ENCODE measurements at regions not wholly inside any gene's neighbourhood (a gene's known extent, or its start where the extent isn't known, plus 50 kb on each side); places are given as distances from the start of the nearest gene placed in this dataset.

DNA sequence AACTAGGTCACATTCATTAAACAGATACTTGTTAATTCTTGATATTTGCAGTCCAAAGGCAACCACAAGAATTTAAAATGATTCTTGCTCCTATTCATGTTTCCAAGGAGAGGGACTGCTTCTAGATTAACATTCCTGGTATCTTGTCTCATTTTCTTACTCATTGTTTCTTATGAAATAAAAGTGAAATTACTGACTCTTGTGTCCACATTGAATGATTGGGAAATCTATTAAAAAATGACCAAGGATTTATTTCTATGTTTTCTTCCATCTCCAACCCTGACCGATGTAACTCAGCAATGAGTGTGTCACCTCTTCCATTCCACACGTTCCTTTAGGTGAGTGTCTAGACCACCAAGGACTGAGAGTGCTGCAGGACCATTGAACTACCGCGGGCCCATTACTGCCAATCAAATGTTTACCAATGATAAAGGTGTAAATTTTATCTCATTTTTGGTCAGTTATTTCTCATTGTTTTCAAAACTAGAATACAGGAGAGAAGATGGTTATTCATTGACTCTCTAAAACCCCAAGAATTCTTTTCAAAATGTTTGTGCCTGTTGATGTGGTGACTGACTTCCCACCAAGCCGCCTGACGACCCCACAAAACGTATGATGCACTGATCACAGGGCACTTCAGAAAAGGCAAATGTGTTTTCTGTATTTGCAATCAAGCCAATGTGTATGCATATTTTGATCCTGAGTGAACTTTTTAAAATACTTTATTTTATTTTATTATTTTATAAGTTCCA is 414.6 kb upstream of the PTBP2 start:
- DNase-seq, result no peak
- TF ChIP-seq, protein P1, sequence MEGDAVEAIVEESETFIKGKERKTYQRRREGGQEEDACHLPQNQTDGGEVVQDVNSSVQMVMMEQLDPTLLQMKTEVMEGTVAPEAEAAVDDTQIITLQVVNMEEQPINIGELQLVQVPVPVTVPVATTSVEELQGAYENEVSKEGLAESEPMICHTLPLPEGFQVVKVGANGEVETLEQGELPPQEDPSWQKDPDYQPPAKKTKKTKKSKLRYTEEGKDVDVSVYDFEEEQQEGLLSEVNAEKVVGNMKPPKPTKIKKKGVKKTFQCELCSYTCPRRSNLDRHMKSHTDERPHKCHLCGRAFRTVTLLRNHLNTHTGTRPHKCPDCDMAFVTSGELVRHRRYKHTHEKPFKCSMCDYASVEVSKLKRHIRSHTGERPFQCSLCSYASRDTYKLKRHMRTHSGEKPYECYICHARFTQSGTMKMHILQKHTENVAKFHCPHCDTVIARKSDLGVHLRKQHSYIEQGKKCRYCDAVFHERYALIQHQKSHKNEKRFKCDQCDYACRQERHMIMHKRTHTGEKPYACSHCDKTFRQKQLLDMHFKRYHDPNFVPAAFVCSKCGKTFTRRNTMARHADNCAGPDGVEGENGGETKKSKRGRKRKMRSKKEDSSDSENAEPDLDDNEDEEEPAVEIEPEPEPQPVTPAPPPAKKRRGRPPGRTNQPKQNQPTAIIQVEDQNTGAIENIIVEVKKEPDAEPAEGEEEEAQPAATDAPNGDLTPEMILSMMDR (IDR thresholded peaks at IDR 0.05), result no peak
- no peak for TF ChIP-seq POLR2A (IDR thresholded peaks at IDR 0.05)
- Histone ChIP-seq H3K4me1 (no peaks in the 10 kb centered on the region), H3K27me3 (no peaks in the 10 kb centered on the region), H3K36me3 (no peaks in the 10 kb centered on the region), H3K27ac (no peak overlapping the region), H3K4me3 (replicated peaks in 1 of 3) (no peak overlapping the region), H3K9me3 (no peaks in the 10 kb centered on the region)
- 86 to 91% methylated on average over 7 of the region's 7 CpGs for WGBS, 2 donors
- intact Hi-C loops (cut with DNase I), result no loop called here

DNA sequence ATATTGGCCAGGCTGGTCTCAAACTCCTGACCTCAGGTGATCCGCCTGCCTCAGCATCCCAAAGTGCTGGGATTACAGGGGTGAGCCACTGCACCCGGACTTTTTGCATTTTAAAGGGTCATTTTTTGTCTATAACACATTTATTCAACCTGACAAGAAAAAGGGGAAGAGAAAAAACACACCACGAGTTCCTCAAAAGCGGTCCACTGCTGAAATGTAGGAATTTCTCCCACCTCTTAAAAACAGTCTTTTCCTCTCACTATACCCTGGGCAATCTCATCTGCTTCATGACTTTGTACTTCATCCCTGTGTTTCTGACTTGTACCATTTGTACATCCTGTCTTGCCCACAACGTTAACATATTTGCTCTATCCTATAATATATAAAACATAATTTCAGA is 413.3 kb upstream of the PTBP2 start:
- intact Hi-C loops (cut with DNase I), result no loop called here
- DNase-seq, result no peak
- no peaks in the 10 kb centered on the region for H3K27me3 ChIP-seq
- TF ChIP-seq, protein P1 (IDR thresholded peaks at IDR 0.05), result no peak
- no peak for TF ChIP-seq POLR2A (IDR thresholded peaks at IDR 0.05)
- no peaks in the 10 kb centered on the region for H3K36me3 ChIP-seq
- H3K4me3 ChIP-seq (replicated peaks in 1 of 3), result no peak overlapping the region
- H3K9me3 ChIP-seq, result no peaks in the 10 kb centered on the region
- no peaks in the 10 kb centered on the region for H3K4me1 ChIP-seq
- whole genome bisulfite sequencing, 2 donors, result 82 to 90% methylated on average over 5 of the region's 5 CpGs
- no peak overlapping the region for H3K27ac ChIP-seq

DNA sequence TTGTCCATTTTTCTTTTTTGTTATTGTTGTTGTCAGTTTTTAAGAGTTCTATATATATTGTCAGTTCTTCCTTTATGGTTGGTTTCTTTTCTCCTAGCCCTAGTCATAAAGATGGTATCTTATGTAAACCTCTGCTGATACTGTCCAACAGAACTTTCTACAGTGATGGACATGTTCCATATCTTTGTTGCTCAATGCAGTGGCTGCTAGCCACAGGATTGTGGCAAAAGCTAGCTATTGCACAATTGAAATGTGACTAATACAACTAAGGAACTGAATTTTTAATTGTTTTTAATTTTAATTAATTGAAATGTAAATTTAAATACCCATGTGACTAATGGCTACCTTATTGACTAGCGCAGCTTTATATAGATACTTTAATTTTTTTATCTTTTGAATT is 411.8 kb upstream of the PTBP2 start:
- Histone ChIP-seq H3K36me3 (no peaks in the 10 kb centered on the region), H3K27me3 (no peaks in the 10 kb centered on the region), H3K9me3 (no peaks in the 10 kb centered on the region), H3K27ac (no peak overlapping the region), H3K4me1 (no peaks in the 10 kb centered on the region), H3K4me3 (replicated peaks in 1 of 3) (no peak overlapping the region)
- 89 to 95% methylated on average over 1 of the region's 1 CpG for WGBS, 2 donors
- intact Hi-C loops (cut with DNase I), result no loop called here
- no peak for DNase-seq
- TF ChIP-seq POLR2A (IDR thresholded peaks at IDR 0.05), result no peak
- TF ChIP-seq, protein P1 (IDR thresholded peaks at IDR 0.05), result no peak

DNA sequence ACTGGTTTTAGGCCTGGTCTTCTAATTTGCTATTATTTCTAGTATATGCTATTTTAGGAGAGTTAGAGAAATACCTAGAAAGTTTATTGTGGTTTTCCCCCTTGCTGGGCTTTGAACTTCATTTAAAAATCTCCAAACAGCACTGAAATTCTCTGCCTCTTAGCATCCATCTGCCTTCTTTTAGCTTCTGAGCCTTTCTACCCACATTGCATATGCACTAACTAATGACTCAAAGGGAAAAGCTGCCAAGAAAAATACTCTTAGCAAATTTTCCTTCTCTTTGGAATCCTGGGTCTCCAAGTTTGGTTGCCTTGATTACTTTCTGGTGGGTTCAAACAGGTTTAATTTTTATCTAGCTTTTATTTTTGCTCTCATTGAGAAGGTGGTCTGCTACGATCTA is 408.4 kb upstream of the PTBP2 start:
- no peaks in the 10 kb centered on the region for H3K4me1 ChIP-seq
- intact Hi-C loops (cut with DNase I), result no loop called here
- H3K9me3 ChIP-seq, result no peaks in the 10 kb centered on the region
- no peak for DNase-seq
- no peak overlapping the region for H3K27ac ChIP-seq
- 92 to 93% methylated on average over 1 of the region's 1 CpG for WGBS, 2 donors
- H3K27me3 ChIP-seq, result no peaks in the 10 kb centered on the region
- TF ChIP-seq, protein P1 (IDR thresholded peaks at IDR 0.05), result no peak
- no peaks in the 10 kb centered on the region for H3K36me3 ChIP-seq
- H3K4me3 ChIP-seq (replicated peaks in 1 of 3), result no peak overlapping the region

DNA sequence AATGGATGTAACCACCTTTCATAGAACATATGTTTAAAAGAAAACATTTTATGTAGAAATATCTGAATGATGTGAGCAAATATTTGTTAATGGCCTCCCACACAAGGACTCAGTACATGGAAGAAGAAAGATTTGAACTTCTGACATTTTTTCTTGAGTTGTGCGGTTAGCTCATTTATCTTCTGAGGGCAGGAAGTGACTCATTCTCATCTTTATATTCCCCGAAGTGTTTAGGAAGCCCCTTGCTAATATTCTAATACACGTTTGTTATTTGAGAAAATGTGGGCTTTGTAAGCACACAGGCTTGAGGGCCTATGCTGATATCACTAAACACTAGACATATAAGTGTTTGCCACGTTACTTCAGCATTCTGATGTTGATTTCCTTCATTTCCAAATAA is 392.5 kb upstream of the PTBP2 start:
- no peak overlapping the region for H3K4me3 ChIP-seq (replicated peaks in 1 of 3)
- WGBS, 2 donors, result 60 to 75% methylated on average over 4 of the region's 4 CpGs
- H3K4me1 ChIP-seq, result no peaks in the 10 kb centered on the region
- no peak overlapping the region for H3K27ac ChIP-seq
- intact Hi-C loops (cut with DNase I), result no loop called here
- DNase-seq, result no peak
- no peaks in the 10 kb centered on the region for H3K36me3 ChIP-seq
- no peaks in the 10 kb centered on the region for H3K9me3 ChIP-seq
- H3K27me3 ChIP-seq, result no peaks in the 10 kb centered on the region
- no peak for TF ChIP-seq POLR2A (IDR thresholded peaks at IDR 0.05)
- TF ChIP-seq, protein P1 (IDR thresholded peaks at IDR 0.05), result no peak

Measured in thyroid gland (tissue), 4 donors.